DMS 273 treated with DMSO at 0.1 percent for 48 hours (cell line): ENCODE measurements at regions not wholly inside any gene's neighbourhood (a gene's known extent, or its start where the extent isn't known, plus 50 kb on each side); places are given as distances from the start of the nearest gene placed in this dataset.
"Not testable (repeated sequence)": the region's sequence is repeated elsewhere in the genome, so short reads cannot be mapped to it uniquely, and the experiment has no call there.

Source experiments
- DNase-seq: peaks from one replicate; lab custom pipeline; 2025; lab: John Stamatoyannopoulos, UW

- no peak for DNase-seq
These were observed 1199.3 kb downstream of the CDH11 start for GRCh38 chr16:63922560-63922959.

GRCh38 chr16:63921737-63922295 lies 1200.0 kb downstream of the CDH11 start:
- DNase-seq: no peak

- DNase-seq: no peak
These were observed 1208.6 kb downstream of the CDH11 start for GRCh38 chr16:63913290-63913689.

GRCh38 chr16:63907251-63907650 lies 1214.6 kb downstream of the CDH11 start:
- DNase-seq: no peak

- DNase-seq: no peak
These were observed 1216.9 kb downstream of the CDH11 start for GRCh38 chr16:63904930-63905329.

- no peak for DNase-seq
These were observed 1217.7 kb downstream of the CDH11 start for GRCh38 chr16:63904182-63904581.

GRCh38 chr16:63896383-63897109 lies 1225.3 kb downstream of the CDH11 start:
- DNase-seq: no peak

GRCh38 chr16:63890723-63891122 lies 1231.1 kb downstream of the CDH11 start:
- DNase-seq: no peak

- no peak for DNase-seq
These were observed 1231.8 kb downstream of the CDH11 start for GRCh38 chr16:63890081-63890480.

GRCh38 chr16:63883091-63883490 lies 1238.8 kb downstream of the CDH11 start:
- no peak for DNase-seq

GRCh38 chr16:63882576-63882975 lies 1239.3 kb downstream of the CDH11 start:
- no peak for DNase-seq

- DNase-seq: no peak
These were observed 1240.9 kb downstream of the CDH11 start for GRCh38 chr16:63880948-63881347.

- no peak for DNase-seq
These were observed 1244.5 kb downstream of the CDH11 start for GRCh38 chr16:63877401-63877800.

GRCh38 chr16:63876103-63876502 lies 1245.8 kb downstream of the CDH11 start:
- no peak for DNase-seq

GRCh38 chr16:63860700-63861099 lies 1261.2 kb downstream of the CDH11 start:
- DNase-seq: not testable (repeated sequence)

- DNase-seq: no peak
These were observed 1265.3 kb downstream of the CDH11 start for GRCh38 chr16:63856537-63856936.

GRCh38 chr16:63850979-63851378 lies 1270.9 kb downstream of the CDH11 start:
- no peak for DNase-seq

GRCh38 chr16:63841271-63841670 lies 1280.6 kb downstream of the CDH11 start:
- DNase-seq: no peak

GRCh38 chr16:63830061-63830460 lies 1291.8 kb downstream of the CDH11 start:
- no peak for DNase-seq

GRCh38 chr16:63822818-63823217 lies 1299.0 kb downstream of the CDH11 start:
- DNase-seq: no peak

GRCh38 chr16:63816276-63816675 lies 1305.6 kb downstream of the CDH11 start:
- DNase-seq: no peak

GRCh38 chr16:63813862-63814261 lies 1308.0 kb downstream of the CDH11 start:
- DNase-seq: no peak

GRCh38 chr16:63808730-63809129 lies 1313.1 kb downstream of the CDH11 start:
- no peak for DNase-seq
